Lower leg skin (tissue), 4 donors: ENCODE measurements at regions not wholly inside any gene's neighbourhood (a gene's known extent, or its start where the extent isn't known, plus 50 kb on each side); places are given as distances from the start of the nearest gene placed in this dataset.

Source experiments
- DNase-seq, 2 donors: peaks; one replicate each; pipeline ENCODE4 v3.0.0-alpha.2; 2019; ENCODE audit warnings: low spot score in 2 of 2
- H3K4me3 ChIP-seq: fragments of 200-600 bp; sonication (generic); 2 replicates; pipeline ENCODE4 v1.5.1; 2017; ENCODE audit warnings: mild to moderate bottlenecking, low read depth; ENCODE audit not compliant: poor library complexity, severe bottlenecking
- POLR2A ChIP-seq, 2 donors: fragments of 450-650 bp; IDR thresholded peaks; one replicate each; pipeline ENCODE4 v1.6.1; 2016 to 2017; ENCODE audit warnings: antibody characterized with exemption in 2 of 2, mild to moderate bottlenecking in 1 of 2, moderate library complexity in 1 of 2
- WGBS, 2 donors: methylation state at CpG; one replicate each; pipeline ENCODE4 v1.1.5; 2018; 5-methylcytosine and 5-hydroxymethylcytosine counted together
- intact Hi-C: fragments of 100-400 bp; cut with DNase I; formaldehyde crosslinking; loops from one replicate; pipeline ENCODE4 v1.15.0; 2023; ENCODE audit warnings: low total_unique reads
- TF ChIP-seq, protein P1 (sequence below), 3 donors: fragments of 450-650 bp; IDR thresholded peaks; one replicate each; pipeline ENCODE4 v1.5.1; 2016; ENCODE audit warnings: antibody characterized with exemption in 3 of 3, mild to moderate bottlenecking in 3 of 3, moderate library complexity in 2 of 3

- 90 to 92% methylated on average over 4 of the region's 4 CpGs for WGBS, 2 donors
- no peak for DNase-seq
- intact Hi-C loops = no loop called here
- no peak overlapping the region for H3K4me3 ChIP-seq
- TF ChIP-seq POLR2A (IDR thresholded peaks at IDR 0.05) = no peak
- TF ChIP-seq, protein P1, sequence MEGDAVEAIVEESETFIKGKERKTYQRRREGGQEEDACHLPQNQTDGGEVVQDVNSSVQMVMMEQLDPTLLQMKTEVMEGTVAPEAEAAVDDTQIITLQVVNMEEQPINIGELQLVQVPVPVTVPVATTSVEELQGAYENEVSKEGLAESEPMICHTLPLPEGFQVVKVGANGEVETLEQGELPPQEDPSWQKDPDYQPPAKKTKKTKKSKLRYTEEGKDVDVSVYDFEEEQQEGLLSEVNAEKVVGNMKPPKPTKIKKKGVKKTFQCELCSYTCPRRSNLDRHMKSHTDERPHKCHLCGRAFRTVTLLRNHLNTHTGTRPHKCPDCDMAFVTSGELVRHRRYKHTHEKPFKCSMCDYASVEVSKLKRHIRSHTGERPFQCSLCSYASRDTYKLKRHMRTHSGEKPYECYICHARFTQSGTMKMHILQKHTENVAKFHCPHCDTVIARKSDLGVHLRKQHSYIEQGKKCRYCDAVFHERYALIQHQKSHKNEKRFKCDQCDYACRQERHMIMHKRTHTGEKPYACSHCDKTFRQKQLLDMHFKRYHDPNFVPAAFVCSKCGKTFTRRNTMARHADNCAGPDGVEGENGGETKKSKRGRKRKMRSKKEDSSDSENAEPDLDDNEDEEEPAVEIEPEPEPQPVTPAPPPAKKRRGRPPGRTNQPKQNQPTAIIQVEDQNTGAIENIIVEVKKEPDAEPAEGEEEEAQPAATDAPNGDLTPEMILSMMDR (IDR thresholded peaks at IDR 0.05) = no peak
Observed at GRCh38 chr3:24835510-24835909, 340.9 kb upstream of the THRB start.

DNA sequence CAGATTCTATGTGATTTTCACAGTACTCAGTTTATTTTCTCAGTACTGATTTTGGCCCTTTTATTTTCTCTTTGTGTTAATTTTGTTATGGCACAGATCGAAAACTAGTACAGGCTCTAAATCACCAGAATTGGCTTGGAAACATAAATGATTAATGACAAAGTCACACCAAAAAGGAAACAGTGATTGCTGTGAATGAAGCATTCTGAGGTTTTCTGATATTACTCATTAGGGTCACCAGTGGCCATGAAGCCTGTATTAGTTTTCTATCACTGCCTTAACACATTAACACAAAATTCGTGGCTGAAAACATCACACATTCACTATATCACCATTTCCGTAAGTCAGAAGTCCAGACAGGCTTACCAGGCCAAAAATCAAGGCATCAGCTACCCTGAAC is 343.0 kb upstream of the THRB start:
- 70 to 74% methylated on average over 3 of the region's 3 CpGs for WGBS, 2 donors
- DNase-seq = no peak
- no peak overlapping the region for H3K4me3 ChIP-seq
- TF ChIP-seq, protein P1 (IDR thresholded peaks at IDR 0.05) = no peak
- no peak for TF ChIP-seq POLR2A (IDR thresholded peaks at IDR 0.05)
- intact Hi-C loops = no loop called here

- no peak for DNase-seq
- TF ChIP-seq POLR2A (IDR thresholded peaks at IDR 0.05) = no peak
- TF ChIP-seq, protein P1 (IDR thresholded peaks at IDR 0.05) = no peak
- intact Hi-C loops = no loop called here
- no peak overlapping the region for H3K4me3 ChIP-seq
Observed at GRCh38 chr3:24838533-24838932, 343.9 kb upstream of the THRB start.

GRCh38 chr3:24843955-24844354 is 349.3 kb upstream of the THRB start:
- H3K4me3 ChIP-seq = no peak overlapping the region
- 23 to 38% methylated on average over 2 of the region's 2 CpGs for WGBS, 2 donors
- no peak for DNase-seq
- TF ChIP-seq, protein P1 (IDR thresholded peaks at IDR 0.05) = no peak
- TF ChIP-seq POLR2A (IDR thresholded peaks at IDR 0.05) = no peak
- intact Hi-C loops = no loop called here

DNA sequence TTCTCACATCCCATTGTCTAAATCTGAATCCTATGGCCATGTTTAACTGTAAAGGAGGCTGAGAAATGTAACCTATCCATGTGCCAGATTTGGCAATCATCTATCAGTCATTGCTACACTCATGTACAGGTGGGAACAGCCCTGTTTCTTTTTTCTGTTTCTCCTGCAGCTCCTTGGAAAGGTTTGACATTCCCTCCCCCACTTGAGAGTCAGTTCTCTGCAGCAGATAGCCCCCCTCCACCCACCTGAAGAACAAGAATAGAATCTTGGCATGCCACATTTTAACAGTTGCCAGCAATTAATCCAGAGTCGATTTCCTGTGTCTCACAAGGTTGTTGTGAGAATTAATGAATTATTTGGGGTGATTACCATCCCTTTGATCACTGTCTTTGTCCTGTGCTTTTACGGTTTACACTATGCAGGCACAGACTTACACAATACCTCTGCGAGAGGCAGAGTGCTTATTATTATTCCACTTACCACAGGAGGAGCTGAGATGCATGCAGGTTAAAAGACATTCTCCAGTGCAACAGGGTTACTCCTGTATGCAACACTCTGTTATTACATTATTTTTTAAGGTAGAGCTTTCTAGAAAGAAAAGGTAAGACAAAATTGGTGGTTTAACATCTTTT is 351.0 kb upstream of the THRB start:
- WGBS, 2 donors = 42 to 44% methylated on average over 3 of the region's 3 CpGs
- no peak for TF ChIP-seq POLR2A (IDR thresholded peaks at IDR 0.05)
- TF ChIP-seq, protein P1 (IDR thresholded peaks at IDR 0.05) = no peak
- intact Hi-C loops = no loop called here
- H3K4me3 ChIP-seq = no peak overlapping the region
- DNase-seq = no peak

GRCh38 chr3:24846286-24846860 is 351.7 kb upstream of the THRB start:
- intact Hi-C loops = no loop called here
- H3K4me3 ChIP-seq = no peak overlapping the region
- TF ChIP-seq, protein P1 (IDR thresholded peaks at IDR 0.05) = no peak
- no peak for TF ChIP-seq POLR2A (IDR thresholded peaks at IDR 0.05)
- WGBS, 2 donors = 26 to 33% methylated on average over 1 of the region's 1 CpG
- no peak for DNase-seq
